ENCODE measurements at regions not wholly inside any gene's neighbourhood (a gene's known extent, or its start where the extent isn't known, plus 50 kb on each side); places are given as distances from the start of the nearest gene placed in this dataset.

- Mint-ChIP-seq H3K9me3 (peaks cover 18% of the 10 kb centered on the region), H3K4me1 (peaks cover 3% of the 10 kb centered on the region; the same call in 1 of the 2 replicates), H3K4me3 (no peak overlapping the region), H3K36me3 (peaks cover 5% of the 10 kb centered on the region; the same call in 1 of the 2 replicates), H3K27me3 (ENCODE audit: low read depth) (no peaks in the 10 kb centered on the region), H3K27ac (no peak overlapping the region)
- DNase-seq (ENCODE audit: low spot score) (no peak), ATAC-seq (no peak)
- ChIA-PET POLR2A (no interaction called here), CTCF (interaction anchor here (0.6 to 1.4 kb wide), 2 partner anchors 9 to 209 kb away, joined by 3 to 4 read pairs; no protein-coding TSS in a partner anchor)
- TF ChIP-seq, protein P1, sequence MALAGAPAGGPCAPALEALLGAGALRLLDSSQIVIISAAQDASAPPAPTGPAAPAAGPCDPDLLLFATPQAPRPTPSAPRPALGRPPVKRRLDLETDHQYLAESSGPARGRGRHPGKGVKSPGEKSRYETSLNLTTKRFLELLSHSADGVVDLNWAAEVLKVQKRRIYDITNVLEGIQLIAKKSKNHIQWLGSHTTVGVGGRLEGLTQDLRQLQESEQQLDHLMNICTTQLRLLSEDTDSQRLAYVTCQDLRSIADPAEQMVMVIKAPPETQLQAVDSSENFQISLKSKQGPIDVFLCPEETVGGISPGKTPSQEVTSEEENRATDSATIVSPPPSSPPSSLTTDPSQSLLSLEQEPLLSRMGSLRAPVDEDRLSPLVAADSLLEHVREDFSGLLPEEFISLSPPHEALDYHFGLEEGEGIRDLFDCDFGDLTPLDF (CRISPR knock-in tag; IDR thresholded peaks at IDR 0.05): no peak
- TF ChIP-seq, protein P2, sequence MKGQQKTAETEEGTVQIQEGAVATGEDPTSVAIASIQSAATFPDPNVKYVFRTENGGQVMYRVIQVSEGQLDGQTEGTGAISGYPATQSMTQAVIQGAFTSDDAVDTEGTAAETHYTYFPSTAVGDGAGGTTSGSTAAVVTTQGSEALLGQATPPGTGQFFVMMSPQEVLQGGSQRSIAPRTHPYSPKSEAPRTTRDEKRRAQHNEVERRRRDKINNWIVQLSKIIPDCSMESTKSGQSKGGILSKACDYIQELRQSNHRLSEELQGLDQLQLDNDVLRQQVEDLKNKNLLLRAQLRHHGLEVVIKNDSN (CRISPR knock-in tag; IDR thresholded peaks at IDR 0.05): no peak
- TF ChIP-seq, protein P3, sequence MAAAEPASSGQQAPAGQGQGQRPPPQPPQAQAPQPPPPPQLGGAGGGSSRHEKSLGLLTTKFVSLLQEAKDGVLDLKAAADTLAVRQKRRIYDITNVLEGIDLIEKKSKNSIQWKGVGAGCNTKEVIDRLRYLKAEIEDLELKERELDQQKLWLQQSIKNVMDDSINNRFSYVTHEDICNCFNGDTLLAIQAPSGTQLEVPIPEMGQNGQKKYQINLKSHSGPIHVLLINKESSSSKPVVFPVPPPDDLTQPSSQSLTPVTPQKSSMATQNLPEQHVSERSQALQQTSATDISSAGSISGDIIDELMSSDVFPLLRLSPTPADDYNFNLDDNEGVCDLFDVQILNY (CRISPR knock-in tag; IDR thresholded peaks at IDR 0.05): no peak
- TF ChIP-seq ZNF281 (CRISPR knock-in tag; IDR thresholded peaks at IDR 0.05): no peak
- TF ChIP-seq AFF4 (CRISPR knock-in tag; IDR thresholded peaks at IDR 0.05; ENCODE audit: borderline replicate concordance): no peak
- TF ChIP-seq, protein P4, sequence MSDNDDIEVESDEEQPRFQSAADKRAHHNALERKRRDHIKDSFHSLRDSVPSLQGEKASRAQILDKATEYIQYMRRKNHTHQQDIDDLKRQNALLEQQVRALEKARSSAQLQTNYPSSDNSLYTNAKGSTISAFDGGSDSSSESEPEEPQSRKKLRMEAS (CRISPR knock-in tag; IDR thresholded peaks at IDR 0.05): no peak
- TF ChIP-seq MYBL2 (CRISPR knock-in tag; IDR thresholded peaks at IDR 0.05): no peak
- TF ChIP-seq, protein P5, sequence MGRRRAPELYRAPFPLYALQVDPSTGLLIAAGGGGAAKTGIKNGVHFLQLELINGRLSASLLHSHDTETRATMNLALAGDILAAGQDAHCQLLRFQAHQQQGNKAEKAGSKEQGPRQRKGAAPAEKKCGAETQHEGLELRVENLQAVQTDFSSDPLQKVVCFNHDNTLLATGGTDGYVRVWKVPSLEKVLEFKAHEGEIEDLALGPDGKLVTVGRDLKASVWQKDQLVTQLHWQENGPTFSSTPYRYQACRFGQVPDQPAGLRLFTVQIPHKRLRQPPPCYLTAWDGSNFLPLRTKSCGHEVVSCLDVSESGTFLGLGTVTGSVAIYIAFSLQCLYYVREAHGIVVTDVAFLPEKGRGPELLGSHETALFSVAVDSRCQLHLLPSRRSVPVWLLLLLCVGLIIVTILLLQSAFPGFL (CRISPR knock-in tag; IDR thresholded peaks at IDR 0.05; ENCODE audit: borderline replicate concordance): no peak
- no peak for TF ChIP-seq MXD4 (CRISPR knock-in tag; IDR thresholded peaks at IDR 0.05; ENCODE audit: borderline replicate concordance)
- no peak for TF ChIP-seq FOXJ3 (CRISPR knock-in tag; IDR thresholded peaks at IDR 0.05; ENCODE audit: borderline replicate concordance)
- no peak for TF ChIP-seq ATF1 (CRISPR knock-in tag; IDR thresholded peaks at IDR 0.05)
- TF ChIP-seq JUN (CRISPR knock-in tag; IDR thresholded peaks at IDR 0.05): no peak
- TF ChIP-seq NR3C1 (CRISPR knock-in tag; conservative IDR thresholded peaks at IDR 0.05; ENCODE audit: low read depth): no peak
- TF ChIP-seq SMAD3 (CRISPR knock-in tag; IDR thresholded peaks at IDR 0.05; ENCODE audit: borderline replicate concordance): no peak
- TF ChIP-seq, protein P6, sequence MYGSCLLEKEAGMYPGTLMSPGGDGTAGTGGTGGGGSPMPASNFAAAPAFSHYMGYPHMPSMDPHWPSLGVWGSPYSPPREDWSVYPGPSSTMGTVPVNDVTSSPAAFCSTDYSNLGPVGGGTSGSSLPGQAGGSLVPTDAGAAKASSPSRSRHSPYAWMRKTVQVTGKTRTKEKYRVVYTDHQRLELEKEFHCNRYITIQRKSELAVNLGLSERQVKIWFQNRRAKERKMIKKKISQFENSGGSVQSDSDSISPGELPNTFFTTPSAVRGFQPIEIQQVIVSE (CRISPR knock-in tag; IDR thresholded peaks at IDR 0.05; ENCODE audit: borderline replicate concordance): no peak
- TF ChIP-seq NFE2L1 (CRISPR knock-in tag; IDR thresholded peaks at IDR 0.05): no peak
- no peak for TF ChIP-seq NFYB (CRISPR knock-in tag; conservative IDR thresholded peaks at IDR 0.05; ENCODE audit: low read depth)
Measured at GRCh38 chr18:32566960-32567359, 96.3 kb upstream of the GAREM1 start.

Data from WTC11 (cell line).